ENCODE measurements at regions not wholly inside any gene's neighbourhood (a gene's known extent, or its start where the extent isn't known, plus 50 kb on each side); places are given as distances from the start of the nearest gene placed in this dataset.

GRCh38 chr6:48290595-48290994 is 179.6 kb upstream of the PTCHD4 start:
- no peaks in the 10 kb centered on the region for H3K4me1 ChIP-seq (ENCODE audit: control insufficient read depth in 4 of 4, insufficient read depth in 4 of 4, low read length in 3 of 4)
- H3K27ac ChIP-seq (ENCODE audit: low read depth in 1 of 2, low read length in 2 of 2), result no peak overlapping the region
- H3K4me3 ChIP-seq (ENCODE audit: low read depth in 1 of 3, low read length in 3 of 3), result no peak overlapping the region
- DNase-seq (ENCODE audit: low spot score), result no peak
- H3K9ac ChIP-seq (ENCODE audit: low read depth in 1 of 2, low read length in 2 of 2), result no peak overlapping the region
- H3K36me3 ChIP-seq (ENCODE audit: control insufficient read depth in 4 of 4, insufficient read depth in 3 of 4, low read depth in 1 of 4, low read length in 3 of 4), result no peaks in the 10 kb centered on the region
- WGBS, result 80% methylated on average over 4 of the region's 4 CpGs
- TF ChIP-seq FOXA1 (IDR thresholded peaks at IDR 0.05) (no peak), GABPA (IDR thresholded peaks at IDR 0.05 in 1 of 2, conservative IDR thresholded peaks at IDR 0.05 in 1 of 2) (no peak), HNF4G (IDR thresholded peaks at IDR 0.05) (no peak), RXRA (IDR thresholded peaks at IDR 0.05) (no peak), EGR1 (IDR thresholded peaks at IDR 0.05; ENCODE audit: low read depth in 2 of 2) (no peak), REST (IDR thresholded peaks at IDR 0.05) (no peak), CTCF (IDR thresholded peaks at IDR 0.05; ENCODE audit: low read depth, low read length, missing input control) (no peak), FOXA2 (IDR thresholded peaks at IDR 0.05) (no peak), TAF1 (conservative IDR thresholded peaks at IDR 0.05) (no peak), RAD21 (IDR thresholded peaks at IDR 0.05) (no peak), ZBTB33 (IDR thresholded peaks at IDR 0.05) (no peak), SP1 (IDR thresholded peaks at IDR 0.05) (no peak), HNF4A (conservative IDR thresholded peaks at IDR 0.05) (no peak)
- peaks cover 0 to 5% (median 0%) of the 10 kb centered on the region in 4 donors for H3K9me3 ChIP-seq (ENCODE audit: control insufficient read depth in 4 of 4, low read length in 3 of 4)
- H3K27me3 ChIP-seq (ENCODE audit: control insufficient read depth in 4 of 4, insufficient read depth in 4 of 4, low read length in 3 of 4), result no peaks in the 10 kb centered on the region

GRCh38 chr6:48289841-48290240 is 178.8 kb upstream of the PTCHD4 start:
- H3K27ac ChIP-seq (ENCODE audit: low read depth in 1 of 2, low read length in 2 of 2), result no peak overlapping the region
- no peaks in the 10 kb centered on the region for H3K4me1 ChIP-seq (ENCODE audit: control insufficient read depth in 4 of 4, insufficient read depth in 4 of 4, low read length in 3 of 4)
- 79% methylated on average over 5 of the region's 5 CpGs for WGBS
- H3K27me3 ChIP-seq (ENCODE audit: control insufficient read depth in 4 of 4, insufficient read depth in 4 of 4, low read length in 3 of 4), result no peaks in the 10 kb centered on the region
- no peaks in the 10 kb centered on the region for H3K36me3 ChIP-seq (ENCODE audit: control insufficient read depth in 4 of 4, insufficient read depth in 3 of 4, low read depth in 1 of 4, low read length in 3 of 4)
- TF ChIP-seq ATF3 (IDR thresholded peaks at IDR 0.05) (no peak), MAX (IDR thresholded peaks at IDR 0.05) (no peak), TAF1 (conservative IDR thresholded peaks at IDR 0.05) (no peak), HNF4G (IDR thresholded peaks at IDR 0.05) (no peak), RAD21 (IDR thresholded peaks at IDR 0.05) (no peak), GABPA (IDR thresholded peaks at IDR 0.05 in 1 of 2, conservative IDR thresholded peaks at IDR 0.05 in 1 of 2) (no peak), REST (IDR thresholded peaks at IDR 0.05) (no peak), FOXA1 (IDR thresholded peaks at IDR 0.05) (no peak), ZBTB33 (IDR thresholded peaks at IDR 0.05) (no peak)
- no peak for DNase-seq (ENCODE audit: low spot score)
- H3K9ac ChIP-seq (ENCODE audit: low read depth in 1 of 2, low read length in 2 of 2), result no peak overlapping the region
- no peak overlapping the region for H3K4me3 ChIP-seq (ENCODE audit: low read depth in 1 of 3, low read length in 3 of 3)
- peaks cover 0 to 5% (median 0%) of the 10 kb centered on the region in 4 donors for H3K9me3 ChIP-seq (ENCODE audit: control insufficient read depth in 4 of 4, low read length in 3 of 4)

Data from liver (tissue), 8 donors.